Mesenchymal stem cell (in vitro differentiated cells and primary cell): ENCODE measurements at regions not wholly inside any gene's neighbourhood (a gene's known extent, or its start where the extent isn't known, plus 50 kb on each side); places are given as distances from the start of the nearest gene placed in this dataset.

Experiments
- DNase-seq: peaks from one replicate; pipeline ENCODE4 v3.0.0-alpha.2; 2013
- H2AFZ ChIP-seq: one replicate; pipeline ENCODE4 v1.6.1; 2013; ENCODE audit warnings: low read depth, mild to moderate bottlenecking, control low read depth, inconsistent platforms, low read length, moderate library complexity
- H2AK5ac ChIP-seq: 2 replicates; pipeline ENCODE4 v1.6.1; 2013; ENCODE audit warnings: low read length, moderate library complexity, mild to moderate bottlenecking, inconsistent platforms; ENCODE audit not compliant: severe bottlenecking
- H2BK120ac ChIP-seq: one replicate; pipeline ENCODE4 v1.6.1; 2013; ENCODE audit warnings: low read depth, mild to moderate bottlenecking, inconsistent platforms, low read length, moderate library complexity
- H2BK12ac ChIP-seq, 2 experiments: one replicate each; pipeline ENCODE4 v1.6.1; 2013; ENCODE audit warnings: inconsistent platforms in 2 of 2, low read length in 2 of 2, mild to moderate bottlenecking in 2 of 2, moderate library complexity in 2 of 2, control low read depth in 1 of 2
- H2BK15ac ChIP-seq: one replicate; pipeline ENCODE4 v1.6.1; 2013; ENCODE audit warnings: mild to moderate bottlenecking, low read depth, inconsistent platforms; ENCODE audit not compliant: poor library complexity, severe bottlenecking
- H2BK5ac ChIP-seq: 2 replicates; pipeline ENCODE4 v1.6.1; 2013; ENCODE audit warnings: low read depth, mild to moderate bottlenecking, low read length, control low read depth, inconsistent platforms; ENCODE audit not compliant: poor library complexity, severe bottlenecking
- H3K14ac ChIP-seq, 2 experiments: one replicate each; pipeline ENCODE4 v1.6.1; 2013; ENCODE audit warnings: inconsistent platforms in 2 of 2, low read length in 2 of 2, control low read depth in 1 of 2, mild to moderate bottlenecking in 1 of 2, moderate library complexity in 1 of 2
- H3K18ac ChIP-seq, 2 experiments: one replicate each; pipeline ENCODE4 v1.6.1; 2013; ENCODE audit warnings: inconsistent platforms in 2 of 2, low read length in 2 of 2, control low read depth in 1 of 2, low read depth in 1 of 2, mild to moderate bottlenecking in 1 of 2
- H3K23ac ChIP-seq, 2 experiments: one replicate each; pipeline ENCODE4 v1.6.1; 2013; ENCODE audit warnings: inconsistent platforms in 2 of 2, low read length in 2 of 2, mild to moderate bottlenecking in 2 of 2, moderate library complexity in 2 of 2, control low read depth in 1 of 2
- H3K27ac ChIP-seq: 2 replicates; pipeline ENCODE4 v1.5.1; 2013; ENCODE audit warnings: mild to moderate bottlenecking, moderate library complexity, low read length, control low read depth, inconsistent platforms; ENCODE audit not compliant: poor library complexity, severe bottlenecking
- H3K27me3 ChIP-seq, 2 experiments: 2 replicates each; pipeline versions ENCODE4 v1.6.1 to v1.7.0; 2013; ENCODE audit warnings: low read length in 2 of 2, mild to moderate bottlenecking in 2 of 2, moderate library complexity in 2 of 2, control low read depth in 1 of 2, inconsistent platforms in 1 of 2; ENCODE audit not compliant: control insufficient read depth in 1 of 2, insufficient read depth in 1 of 2
- H3K36me3 ChIP-seq, 2 experiments: 2 replicates each; pipeline versions ENCODE4 v1.6.1 to v1.7.0; 2013; ENCODE audit warnings: low read length in 2 of 2, control low read depth in 1 of 2, inconsistent platforms in 1 of 2, low read depth in 1 of 2, mild to moderate bottlenecking in 1 of 2; ENCODE audit not compliant: insufficient read depth in 2 of 2, control insufficient read depth in 1 of 2
- H3K4ac ChIP-seq, 2 experiments: one replicate each; pipeline ENCODE4 v1.6.1; 2013; ENCODE audit warnings: inconsistent platforms in 2 of 2, low read length in 2 of 2, mild to moderate bottlenecking in 2 of 2, moderate library complexity in 2 of 2, control low read depth in 1 of 2, low read depth in 1 of 2
- H3K4me1 ChIP-seq: 2 replicates; pipeline ENCODE4 v1.6.1; 2013; ENCODE audit warnings: low read depth, low read length, control low read depth; ENCODE audit not compliant: control insufficient read depth, insufficient read depth
- H3K4me2 ChIP-seq: 2 replicates; pipeline ENCODE4 v1.6.1; 2013; ENCODE audit warnings: low read length, mild to moderate bottlenecking, inconsistent platforms; ENCODE audit not compliant: poor library complexity, severe bottlenecking
- H3K4me3 ChIP-seq, 2 experiments: 2 replicates each; pipeline versions ENCODE4 v1.5.1 to v1.7.0; 2013; ENCODE audit warnings: low read length in 2 of 2, mild to moderate bottlenecking in 2 of 2, control low read depth in 1 of 2, low read depth in 1 of 2; ENCODE audit not compliant: insufficient read depth in 1 of 2
- H3K79me1 ChIP-seq: replicated peaks from 2 replicates; pipeline ENCODE4 v1.6.1; 2013; ENCODE audit warnings: mild to moderate bottlenecking, control low read depth, low read length, inconsistent platforms; ENCODE audit not compliant: poor library complexity, severe bottlenecking
- H3K9ac ChIP-seq: 2 replicates; pipeline ENCODE4 v1.7.0; 2013; ENCODE audit warnings: mild to moderate bottlenecking, low read length, moderate library complexity
- H3K9me3 ChIP-seq: 2 replicates; pipeline ENCODE4 v1.7.0; 2013; ENCODE audit warnings: mild to moderate bottlenecking, low read length; ENCODE audit not compliant: control insufficient read depth
- H4K8ac ChIP-seq: one replicate; pipeline ENCODE4 v1.6.1; 2013; ENCODE audit warnings: inconsistent platforms, mild to moderate bottlenecking, low read length, moderate library complexity
- H4K91ac ChIP-seq: one replicate; pipeline ENCODE4 v1.6.1; 2013; ENCODE audit warnings: mild to moderate bottlenecking, low read length, inconsistent platforms
- WGBS: methylation state at CpG from one replicate; pipeline ENCODE4 v1.1.7; 2013; ENCODE audit warnings: mixed read lengths; 5-methylcytosine and 5-hydroxymethylcytosine counted together

- no peak overlapping the region for H2AFZ ChIP-seq
- no peak overlapping the region for H2AK5ac ChIP-seq
- H3K4me1 ChIP-seq = no peaks in the 10 kb centered on the region
- no peak overlapping the region for H2BK5ac ChIP-seq
- no peaks in the 10 kb centered on the region for H3K79me1 ChIP-seq
- no peak overlapping the region for H3K23ac ChIP-seq
- H3K18ac ChIP-seq = no peak overlapping the region
- no peak overlapping the region for H3K4ac ChIP-seq
- no peak overlapping the region for H3K27ac ChIP-seq
- no peak overlapping the region for H3K4me2 ChIP-seq
- no peak overlapping the region for H3K9ac ChIP-seq
- no peak overlapping the region for H4K91ac ChIP-seq
- H4K8ac ChIP-seq = no peak overlapping the region
- no peak overlapping the region for H3K14ac ChIP-seq
- peaks cover 7% of the 10 kb centered on the region for H3K9me3 ChIP-seq
- H2BK15ac ChIP-seq = no peak overlapping the region
- no peak for DNase-seq
- no peaks in the 10 kb centered on the region for H3K27me3 ChIP-seq
- H3K36me3 ChIP-seq = no peaks in the 10 kb centered on the region
- no peak overlapping the region for H2BK120ac ChIP-seq
- H2BK12ac ChIP-seq = no peak overlapping the region
- H3K4me3 ChIP-seq = no peak overlapping the region
These were observed 89.3 kb downstream of the OTOL1 start for GRCh38 chr3:161585922-161586321.

- H3K27me3 ChIP-seq = no peaks in the 10 kb centered on the region
- no peak overlapping the region for H4K91ac ChIP-seq
These were observed 90.1 kb downstream of the OTOL1 start for GRCh38 chr3:161586556-161587235.

GRCh38 chr3:161598639-161599038 is 102.0 kb downstream of the OTOL1 start:
- Histone ChIP-seq H2BK12ac (no peak overlapping the region), H4K8ac (no peak overlapping the region), H3K27ac (no peak overlapping the region), H2AFZ (no peak overlapping the region), H3K18ac (no peak overlapping the region), H3K9ac (no peak overlapping the region), H4K91ac (no peak overlapping the region), H3K9me3 (no peaks in the 10 kb centered on the region), H3K4me3 (no peak overlapping the region), H3K36me3 (no peaks in the 10 kb centered on the region), H2BK15ac (no peak overlapping the region), H2BK5ac (no peak overlapping the region), H3K27me3 (no peaks in the 10 kb centered on the region), H3K23ac (no peak overlapping the region), H3K79me1 (no peaks in the 10 kb centered on the region), H3K4me1 (no peaks in the 10 kb centered on the region), H2BK120ac (no peak overlapping the region), H3K4ac (no peak overlapping the region), H2AK5ac (no peak overlapping the region), H3K14ac (no peak overlapping the region), H3K4me2 (no peak overlapping the region)
- no peak for DNase-seq
- no CpG with 5 or more reads among the region's 2 CpGs for WGBS

More at GRCh38 chr3:161586556-161587235, 90.1 kb downstream of the OTOL1 start:
- Histone ChIP-seq H3K9ac (no peak overlapping the region), H3K4me2 (no peak overlapping the region), H3K27ac (no peak overlapping the region), H2BK120ac (no peak overlapping the region), H4K8ac (no peak overlapping the region), H3K9me3 (peaks cover 7% of the 10 kb centered on the region), H2AK5ac (no peak overlapping the region), H2AFZ (no peak overlapping the region), H2BK5ac (no peak overlapping the region), H2BK15ac (no peak overlapping the region), H3K18ac (no peak overlapping the region), H3K4ac (no peak overlapping the region), H3K4me1 (no peaks in the 10 kb centered on the region), H2BK12ac (no peak overlapping the region), H3K23ac (no peak overlapping the region), H3K79me1 (no peaks in the 10 kb centered on the region), H3K36me3 (no peaks in the 10 kb centered on the region), H3K14ac (no peak overlapping the region), H3K4me3 (no peak overlapping the region)
- no peak for DNase-seq

- Histone ChIP-seq H3K14ac (no peak overlapping the region), H4K8ac (no peak overlapping the region), H3K18ac (no peak overlapping the region), H3K9ac (no peak overlapping the region), H3K4ac (no peak overlapping the region), H2BK120ac (no peak overlapping the region), H2AK5ac (no peak overlapping the region), H2AFZ (no peak overlapping the region), H3K27me3 (no peaks in the 10 kb centered on the region), H3K27ac (no peak overlapping the region), H3K4me1 (no peaks in the 10 kb centered on the region), H3K79me1 (no peaks in the 10 kb centered on the region), H2BK15ac (no peak overlapping the region), H3K36me3 (no peaks in the 10 kb centered on the region), H3K4me3 (no peak overlapping the region), H3K23ac (no peak overlapping the region), H3K9me3 (no peaks in the 10 kb centered on the region), H2BK5ac (no peak overlapping the region), H4K91ac (no peak overlapping the region), H2BK12ac (no peak overlapping the region), H3K4me2 (no peak overlapping the region)
- no CpG with 5 or more reads among the region's 1 CpG for WGBS
- no peak for DNase-seq
These were observed 103.1 kb downstream of the OTOL1 start for GRCh38 chr3:161599697-161600096.
